ENCODE measurements at regions not wholly inside any gene's neighbourhood (a gene's known extent, or its start where the extent isn't known, plus 50 kb on each side); places are given as distances from the start of the nearest gene placed in this dataset.

DNA sequence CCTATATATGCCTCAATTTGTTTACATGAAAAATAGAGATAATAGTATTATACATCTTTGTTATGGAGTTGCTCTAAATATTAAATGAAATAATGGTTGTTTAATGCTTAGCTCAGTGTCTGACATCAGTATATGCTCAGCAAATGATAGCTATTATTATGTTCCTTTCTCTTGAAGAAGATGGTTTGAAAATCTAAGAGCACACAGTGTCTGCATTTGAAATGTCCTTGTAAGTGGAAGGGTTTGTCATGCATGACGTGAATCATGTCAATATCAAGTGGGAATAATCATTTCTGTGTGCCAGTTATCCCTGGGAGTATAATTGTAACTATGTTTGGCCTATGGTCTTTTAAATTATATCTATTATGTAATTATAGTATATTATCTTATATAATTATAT is 377.5 kb upstream of the SORCS1 start:
- TF ChIP-seq, protein P1, sequence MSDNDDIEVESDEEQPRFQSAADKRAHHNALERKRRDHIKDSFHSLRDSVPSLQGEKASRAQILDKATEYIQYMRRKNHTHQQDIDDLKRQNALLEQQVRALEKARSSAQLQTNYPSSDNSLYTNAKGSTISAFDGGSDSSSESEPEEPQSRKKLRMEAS (IDR thresholded peaks at IDR 0.05), result no peak
- no peak for TF ChIP-seq EP300 (IDR thresholded peaks at IDR 0.05; ENCODE audit: borderline replicate concordance)
- no peak for TF ChIP-seq CREB1 (IDR thresholded peaks at IDR 0.05; ENCODE audit: low read depth)

DNA sequence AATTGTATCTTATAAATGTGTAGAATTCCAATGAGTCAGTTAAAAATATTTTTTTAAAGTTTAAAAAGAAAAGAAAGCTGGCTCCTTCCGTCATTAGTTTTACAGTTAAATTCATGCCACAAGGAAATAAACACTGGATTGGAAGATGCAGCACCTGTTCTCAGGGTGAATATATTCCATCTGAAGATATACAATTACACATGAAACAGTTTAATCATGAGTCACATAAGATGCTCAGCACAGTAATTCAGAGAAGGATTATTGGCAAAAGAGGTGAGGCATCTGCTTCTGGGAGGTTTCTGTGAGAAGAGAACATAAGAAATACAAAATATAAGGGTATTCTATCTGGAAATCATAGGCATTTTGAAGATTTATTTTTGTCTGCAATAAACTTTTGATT is 376.5 kb upstream of the SORCS1 start:
- TF ChIP-seq TAF1 (IDR thresholded peaks at IDR 0.05; ENCODE audit: low read depth), result no peak
- TF ChIP-seq CEBPB (IDR thresholded peaks at IDR 0.05), result no peak
- no peak for TF ChIP-seq NFIC (IDR thresholded peaks at IDR 0.05)
- TF ChIP-seq CREB1 (IDR thresholded peaks at IDR 0.05; ENCODE audit: low read depth), result no peak
- TF ChIP-seq RAD21 (IDR thresholded peaks at IDR 0.05; ENCODE audit: low read depth), result no peak
- TF ChIP-seq, protein P2, sequence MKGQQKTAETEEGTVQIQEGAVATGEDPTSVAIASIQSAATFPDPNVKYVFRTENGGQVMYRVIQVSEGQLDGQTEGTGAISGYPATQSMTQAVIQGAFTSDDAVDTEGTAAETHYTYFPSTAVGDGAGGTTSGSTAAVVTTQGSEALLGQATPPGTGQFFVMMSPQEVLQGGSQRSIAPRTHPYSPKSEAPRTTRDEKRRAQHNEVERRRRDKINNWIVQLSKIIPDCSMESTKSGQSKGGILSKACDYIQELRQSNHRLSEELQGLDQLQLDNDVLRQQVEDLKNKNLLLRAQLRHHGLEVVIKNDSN (IDR thresholded peaks at IDR 0.05), result no peak
- TF ChIP-seq, protein P1 (IDR thresholded peaks at IDR 0.05), result no peak

DNA sequence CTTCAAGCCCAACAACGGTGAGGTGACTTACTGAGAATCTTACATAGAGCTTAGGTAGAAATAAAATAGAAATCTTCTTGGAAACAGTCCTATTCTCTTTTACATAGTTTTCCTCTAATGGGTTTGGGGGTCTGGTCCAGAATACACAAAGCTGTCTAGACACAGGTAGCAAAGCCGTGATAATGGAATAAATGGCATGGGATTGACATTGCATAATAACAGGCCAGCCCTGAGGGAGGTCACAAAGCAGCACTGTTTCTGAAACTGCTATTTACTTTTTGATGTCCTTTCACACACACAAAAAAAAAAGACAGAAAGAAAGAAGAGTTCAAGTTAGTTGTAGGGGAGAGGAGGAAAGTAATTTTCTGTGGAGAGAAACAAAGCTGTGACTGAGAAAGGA is 364.8 kb upstream of the SORCS1 start:
- TF ChIP-seq, protein P3, sequence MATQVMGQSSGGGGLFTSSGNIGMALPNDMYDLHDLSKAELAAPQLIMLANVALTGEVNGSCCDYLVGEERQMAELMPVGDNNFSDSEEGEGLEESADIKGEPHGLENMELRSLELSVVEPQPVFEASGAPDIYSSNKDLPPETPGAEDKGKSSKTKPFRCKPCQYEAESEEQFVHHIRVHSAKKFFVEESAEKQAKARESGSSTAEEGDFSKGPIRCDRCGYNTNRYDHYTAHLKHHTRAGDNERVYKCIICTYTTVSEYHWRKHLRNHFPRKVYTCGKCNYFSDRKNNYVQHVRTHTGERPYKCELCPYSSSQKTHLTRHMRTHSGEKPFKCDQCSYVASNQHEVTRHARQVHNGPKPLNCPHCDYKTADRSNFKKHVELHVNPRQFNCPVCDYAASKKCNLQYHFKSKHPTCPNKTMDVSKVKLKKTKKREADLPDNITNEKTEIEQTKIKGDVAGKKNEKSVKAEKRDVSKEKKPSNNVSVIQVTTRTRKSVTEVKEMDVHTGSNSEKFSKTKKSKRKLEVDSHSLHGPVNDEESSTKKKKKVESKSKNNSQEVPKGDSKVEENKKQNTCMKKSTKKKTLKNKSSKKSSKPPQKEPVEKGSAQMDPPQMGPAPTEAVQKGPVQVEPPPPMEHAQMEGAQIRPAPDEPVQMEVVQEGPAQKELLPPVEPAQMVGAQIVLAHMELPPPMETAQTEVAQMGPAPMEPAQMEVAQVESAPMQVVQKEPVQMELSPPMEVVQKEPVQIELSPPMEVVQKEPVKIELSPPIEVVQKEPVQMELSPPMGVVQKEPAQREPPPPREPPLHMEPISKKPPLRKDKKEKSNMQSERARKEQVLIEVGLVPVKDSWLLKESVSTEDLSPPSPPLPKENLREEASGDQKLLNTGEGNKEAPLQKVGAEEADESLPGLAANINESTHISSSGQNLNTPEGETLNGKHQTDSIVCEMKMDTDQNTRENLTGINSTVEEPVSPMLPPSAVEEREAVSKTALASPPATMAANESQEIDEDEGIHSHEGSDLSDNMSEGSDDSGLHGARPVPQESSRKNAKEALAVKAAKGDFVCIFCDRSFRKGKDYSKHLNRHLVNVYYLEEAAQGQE (IDR thresholded peaks at IDR 0.05; ENCODE audit: low read depth), result no peak
- TF ChIP-seq FOXM1 (IDR thresholded peaks at IDR 0.05; ENCODE audit: borderline replicate concordance, low read depth), result no peak
- TF ChIP-seq RAD21 (IDR thresholded peaks at IDR 0.05; ENCODE audit: low read depth), result no peak
- TF ChIP-seq CEBPB (IDR thresholded peaks at IDR 0.05), result no peak
- TF ChIP-seq TEAD4 (IDR thresholded peaks at IDR 0.05), result no peak
- TF ChIP-seq TCF12 (IDR thresholded peaks at IDR 0.05; ENCODE audit: low read depth), result no peak
- TF ChIP-seq, protein P1 (IDR thresholded peaks at IDR 0.05), result no peak
- no peak for TF ChIP-seq YY1 (IDR thresholded peaks at IDR 0.05; ENCODE audit: low read depth)
- TF ChIP-seq ZBTB7A (IDR thresholded peaks at IDR 0.05; ENCODE audit: low read depth), result no peak
- no peak for TF ChIP-seq NFIC (IDR thresholded peaks at IDR 0.05)
- TF ChIP-seq EGR1 (IDR thresholded peaks at IDR 0.05), result no peak
- TF ChIP-seq EP300 (IDR thresholded peaks at IDR 0.05; ENCODE audit: borderline replicate concordance), result no peak
- TF ChIP-seq, protein P2 (IDR thresholded peaks at IDR 0.05), result no peak
- TF ChIP-seq TAF1 (IDR thresholded peaks at IDR 0.05; ENCODE audit: low read depth), result no peak
- no peak for TF ChIP-seq CREB1 (IDR thresholded peaks at IDR 0.05; ENCODE audit: low read depth)

DNA sequence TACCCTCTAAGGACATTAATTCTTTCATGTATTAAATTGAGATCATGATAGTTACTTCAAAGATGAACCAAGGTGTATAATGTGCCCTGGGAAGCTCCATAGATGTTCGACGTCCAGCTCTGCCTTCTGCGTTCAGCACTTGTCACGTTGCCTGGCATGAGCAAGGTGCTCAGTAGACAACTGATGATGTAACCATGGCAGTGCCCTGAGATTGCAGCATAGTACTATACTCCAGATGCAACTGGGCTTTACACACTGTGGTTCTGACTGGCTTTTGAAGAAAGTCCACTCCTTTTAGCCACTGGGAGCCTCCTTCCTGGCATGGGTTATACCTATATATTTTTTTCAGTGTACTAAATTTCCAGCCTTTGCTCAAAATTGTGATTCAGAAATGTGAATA is 355.8 kb upstream of the SORCS1 start:
- no peak for TF ChIP-seq TEAD4 (IDR thresholded peaks at IDR 0.05)
- TF ChIP-seq, protein P2 (IDR thresholded peaks at IDR 0.05), result no peak
- TF ChIP-seq EGR1 (IDR thresholded peaks at IDR 0.05), result no peak
- TF ChIP-seq YY1 (IDR thresholded peaks at IDR 0.05; ENCODE audit: low read depth), result no peak
- no peak for TF ChIP-seq CREB1 (IDR thresholded peaks at IDR 0.05; ENCODE audit: low read depth)
- no peak for TF ChIP-seq TCF12 (IDR thresholded peaks at IDR 0.05; ENCODE audit: low read depth)
- no peak for TF ChIP-seq FOXM1 (IDR thresholded peaks at IDR 0.05; ENCODE audit: borderline replicate concordance, low read depth)
- no peak for TF ChIP-seq CEBPB (IDR thresholded peaks at IDR 0.05)
- TF ChIP-seq, protein P1 (IDR thresholded peaks at IDR 0.05), result no peak
- TF ChIP-seq EP300 (IDR thresholded peaks at IDR 0.05; ENCODE audit: borderline replicate concordance), result no peak
- TF ChIP-seq, protein P3 (IDR thresholded peaks at IDR 0.05; ENCODE audit: low read depth), result no peak
- TF ChIP-seq ZBTB7A (IDR thresholded peaks at IDR 0.05; ENCODE audit: low read depth), result no peak
- no peak for TF ChIP-seq RAD21 (IDR thresholded peaks at IDR 0.05; ENCODE audit: low read depth)
- no peak for TF ChIP-seq NFIC (IDR thresholded peaks at IDR 0.05)
- no peak for TF ChIP-seq TAF1 (IDR thresholded peaks at IDR 0.05; ENCODE audit: low read depth)

DNA sequence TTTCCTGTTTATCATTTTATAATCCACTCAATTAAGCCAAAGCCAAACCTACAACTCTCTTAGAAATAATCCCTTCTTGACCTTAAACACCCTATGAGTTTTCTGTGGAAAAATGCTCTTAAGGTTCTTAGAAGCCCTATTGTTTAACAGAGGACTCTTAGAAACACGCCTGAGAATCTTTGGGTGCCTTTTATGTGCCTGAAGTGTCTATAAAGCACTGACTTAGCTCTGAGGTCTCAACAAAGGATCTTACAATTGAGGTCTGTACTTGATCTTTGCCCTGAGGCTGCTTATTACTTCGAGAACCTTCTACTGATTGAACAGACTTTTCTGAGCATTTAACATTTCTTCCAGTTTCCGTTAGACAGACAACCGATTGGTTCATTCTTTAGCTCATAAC is 353.3 kb upstream of the SORCS1 start:
- TF ChIP-seq, protein P3 (IDR thresholded peaks at IDR 0.05; ENCODE audit: low read depth), result no peak

Measured in Ishikawa (cell line).